Lower leg skin (tissue), 4 donors: ENCODE measurements at regions not wholly inside any gene's neighbourhood (a gene's known extent, or its start where the extent isn't known, plus 50 kb on each side); places are given as distances from the start of the nearest gene placed in this dataset.

ENCODE experiments used
- DNase-seq, 2 donors: peaks; one replicate each; pipeline ENCODE4 v3.0.0-alpha.2; 2019; ENCODE audit warnings: low spot score in 2 of 2
- H3K4me3 ChIP-seq: fragments of 200-600 bp; sonication (generic); 2 replicates; pipeline ENCODE4 v1.5.1; 2017; ENCODE audit warnings: mild to moderate bottlenecking, low read depth; ENCODE audit not compliant: poor library complexity, severe bottlenecking
- CTCF ChIP-seq, 3 donors: fragments of 450-650 bp; IDR thresholded peaks; one replicate each; pipeline ENCODE4 v1.5.1; 2016; ENCODE audit warnings: antibody characterized with exemption in 3 of 3, mild to moderate bottlenecking in 3 of 3, moderate library complexity in 2 of 3
- POLR2A ChIP-seq, 2 donors: fragments of 450-650 bp; IDR thresholded peaks; one replicate each; pipeline ENCODE4 v1.6.1; 2016 to 2017; ENCODE audit warnings: antibody characterized with exemption in 2 of 2, mild to moderate bottlenecking in 1 of 2, moderate library complexity in 1 of 2
- WGBS, 2 donors: methylation state at CpG; one replicate each; pipeline ENCODE4 v1.1.5; 2018; 5-methylcytosine and 5-hydroxymethylcytosine counted together
- intact Hi-C: fragments of 100-400 bp; cut with DNase I; formaldehyde crosslinking; loops from one replicate; pipeline ENCODE4 v1.15.0; 2023; ENCODE audit warnings: low total_unique reads

GRCh38 chr4:41388080-41388479 lies 131.4 kb downstream of the UCHL1 start:
- TF ChIP-seq CTCF (IDR thresholded peaks at IDR 0.05), result no peak
- no peak for TF ChIP-seq POLR2A (IDR thresholded peaks at IDR 0.05)
- intact Hi-C loops, result no loop called here
- H3K4me3 ChIP-seq, result no peak overlapping the region
- DNase-seq, result no peak
- WGBS, 2 donors, result 97 to 98% methylated on average over 2 of the region's 2 CpGs

GRCh38 chr4:41389356-41389755 lies 132.6 kb downstream of the UCHL1 start:
- DNase-seq, result no peak
- whole genome bisulfite sequencing, 2 donors, result 82 to 88% methylated on average over 3 of the region's 3 CpGs
- TF ChIP-seq CTCF (IDR thresholded peaks at IDR 0.05) (no peak), POLR2A (IDR thresholded peaks at IDR 0.05) (no peak)
- H3K4me3 ChIP-seq, result no peak overlapping the region
- intact Hi-C loops, result no loop called here

GRCh38 chr4:41390661-41391060 lies 133.9 kb downstream of the UCHL1 start:
- no peak for DNase-seq
- WGBS, 2 donors, result 77 to 87% methylated on average over 2 of the region's 2 CpGs
- no peak overlapping the region for H3K4me3 ChIP-seq
- TF ChIP-seq CTCF (IDR thresholded peaks at IDR 0.05) (no peak), POLR2A (IDR thresholded peaks at IDR 0.05) (no peak)
- intact Hi-C loops, result no loop called here

GRCh38 chr4:41391271-41391670 lies 134.5 kb downstream of the UCHL1 start:
- intact Hi-C loops, result no loop called here
- WGBS, 2 donors, result 84% methylated on average over 2 of the region's 2 CpGs
- TF ChIP-seq POLR2A (IDR thresholded peaks at IDR 0.05) (no peak), CTCF (IDR thresholded peaks at IDR 0.05) (no peak)

GRCh38 chr4:41394481-41394894 lies 137.8 kb downstream of the UCHL1 start:
- no peak for TF ChIP-seq CTCF (IDR thresholded peaks at IDR 0.05)
- TF ChIP-seq POLR2A (IDR thresholded peaks at IDR 0.05), result no peak
- DNase-seq, result no peak
- H3K4me3 ChIP-seq, result no peak overlapping the region
- WGBS, 2 donors, result 42 to 56% methylated on average over 2 of the region's 2 CpGs
- intact Hi-C loops, result no loop called here

More at GRCh38 chr4:41391271-41391670, 134.5 kb downstream of the UCHL1 start:
- no peak for DNase-seq
- H3K4me3 ChIP-seq, result no peak overlapping the region

GRCh38 chr4:41396214-41396613 lies 139.5 kb downstream of the UCHL1 start:
- H3K4me3 ChIP-seq, result no peak overlapping the region
- intact Hi-C loops, result no loop called here
- TF ChIP-seq CTCF (IDR thresholded peaks at IDR 0.05) (no peak), POLR2A (IDR thresholded peaks at IDR 0.05) (no peak)
- WGBS, 2 donors, result 80 to 82% methylated on average over 2 of the region's 2 CpGs
- no peak for DNase-seq
